Right ventricle myocardium inferior (tissue), 1 donor: ENCODE measurements at regions not wholly inside any gene's neighbourhood (a gene's known extent, or its start where the extent isn't known, plus 50 kb on each side); places are given as distances from the start of the nearest gene placed in this dataset.
"Not testable (repeated sequence)": the region's sequence is repeated elsewhere in the genome, so short reads cannot be mapped to it uniquely, and the experiment has no call there.

Experiments
- ATAC-seq: fragments of 200-7000 bp; cut with Tn5 transposase; one replicate; pipeline ENCODE4 v1.9.1; 2020; ENCODE audit warnings: mild to moderate bottlenecking, moderate library complexity
- DNase-seq: peaks from one replicate; pipeline ENCODE4 v3.0.0; 2021; ENCODE audit errors: missing footprints
- intact Hi-C: fragments of 100-400 bp; cut with DNase I; formaldehyde crosslinking; loops from one replicate; pipeline ENCODE4 v1.11.0; 2022
- donor health status: DM: no; HTN: yes; CAD: no; lungs with severe emphysema.

DNA sequence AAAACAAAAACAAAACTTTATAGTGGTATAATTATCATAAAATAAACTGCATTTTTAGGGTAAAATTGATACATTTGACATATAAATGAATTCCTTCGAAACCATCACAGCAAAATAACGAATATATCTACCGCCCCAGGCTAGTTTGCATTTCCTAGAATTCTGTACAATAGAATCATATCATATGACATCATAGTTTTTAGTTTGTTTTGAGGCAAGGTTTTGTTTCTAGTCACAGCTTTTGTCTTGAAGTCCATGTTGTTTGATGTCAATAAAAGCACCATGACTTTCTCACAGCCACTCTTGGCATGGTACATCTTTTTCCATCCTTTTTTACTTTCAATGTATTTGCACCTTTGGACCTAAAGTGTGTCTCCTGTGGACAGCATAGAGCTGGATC, 102.9 kb downstream of the FOXL3 start:
- ATAC-seq (no peak), DNase-seq (peak; percentile 5)
- intact Hi-C loops, result no loop called here

DNA sequence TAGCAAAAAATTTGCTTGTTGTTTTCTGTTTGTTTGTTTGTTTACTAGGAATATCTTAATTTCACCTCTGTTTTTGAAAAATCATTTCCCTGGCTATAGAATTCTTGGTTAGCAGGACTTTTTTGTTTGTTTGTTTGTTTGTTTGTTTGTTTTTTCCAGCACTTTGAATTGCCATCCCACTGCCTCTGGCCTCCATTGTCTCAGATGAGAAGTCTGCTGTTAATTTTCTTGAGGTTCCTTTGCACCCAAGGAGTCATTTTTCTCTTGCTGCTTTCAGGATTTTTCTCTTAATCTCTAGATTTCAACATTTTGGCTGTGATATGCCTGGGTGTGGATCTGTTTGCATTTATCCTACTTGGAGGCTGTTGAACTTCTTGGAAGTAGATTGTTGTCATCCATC, 105.7 kb downstream of the FOXL3 start:
- intact Hi-C loops, result no loop called here
- DNase-seq (no peak), ATAC-seq (no peak)

DNA sequence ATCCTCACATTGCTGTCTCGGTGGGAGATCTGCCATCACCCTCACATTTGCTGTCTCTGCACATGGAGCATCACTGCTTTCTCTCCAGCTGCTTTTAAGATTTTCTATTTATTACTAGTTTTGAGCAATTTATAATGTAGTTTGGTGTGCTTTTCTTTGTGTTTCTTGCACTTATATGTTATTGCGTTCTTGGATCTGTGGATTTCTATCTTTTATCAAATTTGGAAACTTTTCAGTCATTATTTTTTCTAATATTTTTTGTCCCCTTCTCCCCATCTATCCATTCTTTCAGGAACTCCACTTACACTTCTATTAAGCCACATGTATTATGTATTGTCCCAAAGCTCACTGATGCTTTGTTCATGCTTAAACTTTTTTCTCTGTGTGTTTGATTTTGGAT, 108.9 kb downstream of the FOXL3 start:
- intact Hi-C loops, result no loop called here
- DNase-seq (no peak), ATAC-seq (no peak)

DNA sequence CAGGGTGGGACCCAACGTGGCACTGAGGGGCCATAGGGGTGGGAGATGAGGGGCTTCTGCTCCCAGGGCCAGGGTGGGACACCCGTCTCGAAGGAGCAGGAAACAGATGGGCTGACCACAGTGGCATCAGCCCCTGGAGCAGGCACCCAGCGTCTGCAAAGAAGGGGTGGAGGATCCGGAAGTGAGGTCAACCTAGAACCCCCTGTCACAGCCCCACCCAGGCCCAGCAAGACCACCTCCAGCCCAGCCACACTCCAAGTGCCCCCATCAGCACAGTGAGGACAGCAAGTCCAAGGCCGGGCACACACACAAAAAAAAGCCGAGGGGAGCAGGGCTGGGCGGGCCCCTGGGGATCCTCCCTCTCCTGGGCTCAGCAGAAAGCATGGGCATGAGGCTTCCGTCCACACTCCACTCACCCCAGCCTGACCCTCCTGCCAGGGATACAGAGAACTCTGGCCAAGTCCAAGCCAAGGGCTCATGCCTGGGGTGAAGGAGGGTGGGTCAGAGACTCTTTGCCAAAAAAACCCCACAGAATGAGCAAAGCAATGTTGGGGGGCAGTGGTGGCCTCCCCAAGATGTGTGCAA, 111.0 kb downstream of the FOXL3 start:
- ATAC-seq (no peak), DNase-seq (peak; percentile 27)
- intact Hi-C loops, result no loop called here

DNA sequence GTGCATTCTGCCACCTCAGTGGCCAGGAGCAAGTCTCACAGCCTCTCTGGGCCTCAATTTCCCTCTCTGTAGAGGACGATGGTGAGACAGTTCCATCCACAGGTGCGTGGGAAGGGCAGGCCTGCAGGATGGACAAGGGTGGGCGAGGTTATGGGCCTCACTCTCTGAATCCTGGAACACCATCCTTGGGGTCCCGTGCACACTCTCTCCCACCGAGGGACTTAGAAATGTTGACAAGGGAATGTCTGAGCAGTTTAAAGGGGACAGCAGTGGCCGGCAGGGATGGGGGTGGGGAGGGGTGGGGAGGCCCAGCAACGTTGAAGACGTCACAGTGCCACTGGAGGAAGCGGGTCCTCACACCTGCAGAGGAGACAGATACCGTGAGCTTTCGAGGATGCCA, 111.5 kb downstream of the FOXL3 start:
- DNase-seq (peak; percentile 22), ATAC-seq (no peak)
- intact Hi-C loops, result no loop called here

DNA sequence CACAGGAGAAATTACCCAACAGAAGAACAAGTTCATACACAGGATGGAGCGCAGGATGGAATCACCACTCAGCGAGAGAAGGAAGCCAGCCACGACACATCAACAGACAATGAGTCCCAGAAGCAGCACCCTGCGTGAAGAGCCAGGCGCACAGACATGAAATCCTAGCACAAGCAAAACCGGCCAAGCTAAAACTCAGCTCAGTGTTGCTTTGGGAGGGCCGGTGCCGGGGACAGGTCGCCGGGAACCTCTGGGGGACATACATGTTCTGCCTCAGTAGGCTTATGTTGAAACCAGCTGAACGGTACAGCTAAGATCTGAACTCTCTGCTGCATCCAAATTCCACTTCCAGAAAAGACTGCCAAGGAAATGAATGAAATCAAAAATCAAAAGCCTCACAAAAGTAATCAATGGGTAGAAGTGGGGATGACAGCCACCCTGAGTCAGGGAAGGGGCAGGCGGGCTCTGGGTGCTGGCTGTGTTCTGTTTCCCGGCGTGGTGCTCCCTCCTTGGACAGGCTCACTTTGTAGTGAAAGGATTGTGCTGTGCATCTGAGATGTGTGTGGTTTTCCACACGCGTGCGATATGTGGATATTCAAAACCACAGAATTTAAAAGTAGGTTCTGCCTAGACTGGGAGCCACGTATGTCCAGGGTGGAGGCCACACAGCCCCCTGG, 114.7 kb downstream of the PDGFA start:
- DNase-seq, result peak; percentile 40
- intact Hi-C loops, result no loop called here
- no peak for ATAC-seq

DNA sequence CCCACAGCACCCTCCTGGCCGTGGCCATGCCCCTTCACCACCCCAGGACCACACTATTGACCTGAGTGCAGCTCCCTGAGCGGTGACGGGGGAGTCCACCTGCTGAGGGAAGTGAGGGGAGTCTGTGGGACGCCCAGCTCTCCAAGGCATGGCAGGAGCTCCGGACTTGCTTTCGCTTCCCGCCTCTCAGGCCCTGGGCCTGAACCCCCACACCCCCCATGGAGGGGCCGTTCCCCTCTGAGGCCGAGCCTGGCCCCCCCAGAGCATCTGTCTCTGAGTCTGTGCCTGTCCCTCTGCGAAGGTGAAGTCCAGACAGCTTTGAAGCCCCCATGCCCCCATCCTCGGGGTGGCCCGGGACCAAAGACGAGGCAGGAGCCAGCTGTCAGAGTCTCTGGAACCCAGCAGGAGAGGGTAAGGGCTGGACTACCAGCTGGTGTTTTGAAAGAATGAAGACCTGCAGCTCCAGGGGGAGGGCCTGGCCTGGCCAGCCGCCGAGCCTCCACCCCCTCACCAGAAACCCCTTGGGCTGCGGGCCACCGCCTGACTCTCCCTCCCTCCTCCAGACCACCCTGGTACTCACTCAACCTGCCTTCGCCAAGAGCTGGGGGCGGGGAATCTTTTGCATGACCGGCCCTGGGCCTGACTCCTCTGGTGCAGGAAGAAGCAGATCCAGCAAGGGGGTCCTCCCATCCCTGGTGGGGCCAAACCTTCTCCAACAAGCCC, 114.0 kb downstream of the PDGFA start:
- intact Hi-C loops, result no loop called here
- ATAC-seq, result no peak

DNA sequence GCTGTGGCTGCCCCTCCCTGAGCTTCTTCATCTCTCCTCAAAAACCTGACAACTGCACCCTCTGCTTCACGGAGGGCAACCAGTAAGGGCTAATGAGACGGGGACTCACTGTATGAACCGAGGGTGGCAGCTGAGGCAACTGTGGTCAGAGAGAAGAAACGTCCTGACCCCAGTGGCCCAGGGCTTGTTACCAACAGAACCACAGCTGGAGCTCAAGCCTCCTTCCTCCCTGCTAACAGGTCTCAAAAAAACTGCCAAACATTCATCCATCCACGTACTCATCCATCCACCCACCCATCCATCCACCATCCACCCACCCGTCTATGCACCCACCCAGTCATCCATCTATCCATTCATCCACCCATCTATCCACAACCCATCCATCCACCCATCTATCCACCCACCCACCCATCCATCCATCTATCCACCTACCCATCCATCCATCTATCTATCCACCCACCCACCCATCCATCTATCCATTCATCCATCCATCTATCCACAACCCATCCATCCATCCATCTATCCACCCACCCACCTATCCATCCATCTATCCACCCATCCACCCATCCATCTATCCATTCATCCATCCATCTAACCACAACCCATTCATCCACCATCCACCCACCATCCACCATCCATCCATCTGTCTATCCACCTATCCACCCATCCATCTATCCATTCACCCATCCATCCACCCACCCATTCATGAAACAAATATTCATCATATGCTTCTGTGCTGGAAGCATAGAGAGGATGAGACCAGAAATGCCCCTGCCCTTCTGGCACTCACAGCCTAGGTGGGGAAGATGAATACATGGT, 111.7 kb downstream of the PDGFA start:
- ATAC-seq (no peak), DNase-seq (peak; percentile 27)
- intact Hi-C loops, result no loop called here

More for the DNA sequence above, 114.0 kb downstream of the PDGFA start:
- peak; percentile 34 for DNase-seq

DNA sequence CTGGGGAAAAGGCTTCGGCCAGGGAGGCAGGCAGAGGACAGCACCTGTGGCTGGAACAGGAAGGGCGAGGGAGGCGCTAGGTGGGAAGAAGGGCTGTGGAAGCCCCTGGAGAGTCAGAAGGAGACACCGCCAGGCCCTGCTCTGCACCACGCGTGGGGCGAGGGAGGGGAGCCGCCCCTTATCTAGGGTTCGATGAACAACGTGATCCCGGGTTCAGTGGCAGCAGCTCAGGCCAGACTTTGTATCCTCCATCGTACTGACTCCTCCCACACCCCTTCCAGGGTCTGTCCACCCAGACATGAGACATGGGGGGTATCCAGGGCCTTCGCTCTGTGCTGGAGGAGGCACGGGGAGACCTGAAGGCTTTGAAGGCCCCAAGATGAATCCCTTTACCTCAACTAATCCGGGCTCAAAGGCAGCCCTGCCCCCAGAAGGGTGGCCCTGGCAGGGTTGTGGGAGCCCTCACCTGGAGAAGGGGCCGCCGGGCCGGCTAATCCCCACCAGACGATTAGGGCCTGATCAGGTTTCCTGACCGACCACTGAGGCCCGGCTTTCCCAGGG, 110.8 kb downstream of the PDGFA start:
- no peak for ATAC-seq
- intact Hi-C loops, result no loop called here
- peak; percentile 23 for DNase-seq

DNA sequence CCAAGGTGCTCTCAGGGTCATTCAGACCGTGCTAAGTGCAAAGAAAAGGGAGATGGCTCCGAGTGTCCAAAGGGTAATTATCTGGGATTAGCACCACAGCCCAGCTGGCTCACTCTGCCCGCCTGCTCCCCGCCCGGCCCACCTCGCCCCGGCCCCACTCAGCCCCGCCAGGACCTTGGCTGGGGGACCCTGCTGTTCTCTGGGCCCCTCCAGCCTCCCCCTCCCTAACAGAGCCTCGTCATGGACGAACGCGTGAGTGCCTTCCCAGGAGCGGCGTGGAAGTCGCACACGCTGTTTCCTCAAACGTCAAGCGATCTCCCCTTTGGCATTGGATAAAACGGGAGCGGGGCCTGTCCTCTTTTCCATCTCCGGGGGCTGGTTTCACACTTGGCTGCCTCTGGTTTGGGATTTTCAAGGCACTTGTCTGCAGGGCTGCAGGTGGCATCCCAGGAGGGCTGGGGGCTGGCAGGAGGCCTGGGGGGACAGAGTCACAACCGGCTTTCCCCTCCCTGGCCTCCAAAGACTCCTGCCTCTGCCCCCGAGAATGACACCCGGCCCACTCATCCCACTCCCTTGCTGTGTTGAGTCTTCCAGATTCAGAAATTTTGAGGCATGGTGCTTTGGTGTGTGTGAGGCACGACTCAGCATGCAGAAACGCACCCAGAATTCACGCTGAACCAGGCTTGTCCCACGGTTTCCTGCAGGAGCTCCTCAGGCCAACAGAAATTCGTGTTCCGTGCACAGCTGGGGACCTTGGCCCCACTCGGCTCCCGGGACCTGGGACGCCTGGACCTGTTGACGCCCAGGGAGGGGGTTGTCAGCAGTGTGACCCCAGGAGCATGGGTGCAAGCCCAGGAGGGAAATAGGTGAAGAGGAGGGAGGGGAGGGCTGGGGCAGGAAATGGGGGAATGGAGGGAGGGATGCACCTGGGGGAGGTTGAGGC, 110.0 kb downstream of the PDGFA start:
- intact Hi-C loops, result no loop called here
- peak; percentile 14 for DNase-seq
- ATAC-seq, result no peak

DNA sequence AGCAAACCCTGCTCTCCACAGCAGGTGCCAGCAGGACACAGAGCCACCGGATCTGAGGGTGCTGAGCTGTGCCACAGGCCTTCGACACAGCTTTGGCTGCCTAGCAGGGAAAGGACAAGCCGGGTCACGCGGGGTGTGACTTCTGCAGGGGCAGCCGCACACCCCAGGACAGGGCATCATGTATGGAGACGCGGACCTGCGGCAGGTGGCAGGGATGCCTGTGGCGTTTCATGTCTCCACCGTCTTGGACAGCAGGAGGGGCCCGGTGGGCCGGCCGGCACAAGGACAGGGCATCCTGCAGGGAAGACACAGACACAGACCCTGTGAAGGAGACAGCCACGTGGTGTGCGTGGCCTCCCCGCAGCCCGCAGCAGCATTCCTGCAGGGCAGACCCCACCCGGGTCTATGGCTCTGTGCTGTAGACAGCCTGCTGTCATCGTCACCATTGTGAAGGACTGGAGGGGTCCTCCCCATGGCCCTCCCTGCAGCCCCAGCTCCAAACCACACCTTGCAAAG, 109.2 kb downstream of the PDGFA start:
- no peak for ATAC-seq
- intact Hi-C loops, result no loop called here
- peak; percentile 40 for DNase-seq

DNA sequence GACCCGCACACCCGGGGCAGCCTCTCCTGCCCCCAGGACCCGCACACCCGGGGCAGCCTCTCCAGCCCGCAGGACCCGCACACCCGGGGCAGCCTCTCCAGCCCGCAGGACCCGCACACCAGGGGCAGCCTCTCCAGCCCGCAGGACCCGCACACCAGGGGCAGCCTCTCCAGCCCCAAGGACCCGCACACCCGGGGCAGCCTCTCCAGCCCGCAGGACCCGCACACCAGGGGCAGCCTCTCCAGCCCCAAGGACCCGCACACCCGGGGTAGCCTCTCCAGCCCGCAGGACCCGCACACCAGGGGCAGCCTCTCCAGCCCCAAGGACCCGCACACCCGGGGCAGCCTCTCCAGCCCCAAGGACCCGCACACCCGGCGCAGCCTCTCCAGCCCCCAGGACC, 108.5 kb downstream of the PDGFA start:
- intact Hi-C loops, ATAC-seq: not testable (repeated sequence)
- DNase-seq, result peak; percentile 28

DNA sequence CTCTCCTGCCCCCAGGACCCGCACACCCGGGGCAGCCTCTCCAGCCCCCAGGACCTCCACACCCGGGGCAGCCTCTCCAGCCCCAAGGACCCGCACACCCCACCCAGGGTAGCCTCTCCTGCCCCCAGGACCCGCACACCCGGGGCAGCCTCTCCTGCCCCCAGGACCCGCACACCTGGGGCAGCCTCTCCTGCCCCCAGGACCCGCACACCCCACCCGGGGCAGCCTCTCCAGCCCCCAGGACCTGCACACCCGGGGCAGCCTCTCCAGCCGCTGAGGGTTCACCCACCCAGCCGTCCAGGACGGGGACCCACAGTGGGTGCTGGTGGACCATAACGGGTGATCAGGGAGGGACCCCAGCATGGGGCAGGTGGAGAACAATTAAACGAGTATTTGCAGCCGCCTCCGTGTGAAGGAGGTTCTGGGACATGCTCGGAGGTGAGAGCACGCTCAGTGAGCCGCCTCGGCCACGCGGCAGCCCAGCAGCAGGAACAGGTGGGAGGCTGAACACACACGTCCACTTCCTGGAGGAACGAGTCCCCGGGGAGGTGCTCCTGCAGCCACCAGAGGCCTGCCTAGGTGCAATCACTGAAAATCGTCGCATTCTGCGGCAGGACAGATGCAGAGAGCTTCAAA, 107.9 kb downstream of the PDGFA start:
- intact Hi-C loops, result no loop called here
- ATAC-seq (no peak), DNase-seq (no peak)

DNA sequence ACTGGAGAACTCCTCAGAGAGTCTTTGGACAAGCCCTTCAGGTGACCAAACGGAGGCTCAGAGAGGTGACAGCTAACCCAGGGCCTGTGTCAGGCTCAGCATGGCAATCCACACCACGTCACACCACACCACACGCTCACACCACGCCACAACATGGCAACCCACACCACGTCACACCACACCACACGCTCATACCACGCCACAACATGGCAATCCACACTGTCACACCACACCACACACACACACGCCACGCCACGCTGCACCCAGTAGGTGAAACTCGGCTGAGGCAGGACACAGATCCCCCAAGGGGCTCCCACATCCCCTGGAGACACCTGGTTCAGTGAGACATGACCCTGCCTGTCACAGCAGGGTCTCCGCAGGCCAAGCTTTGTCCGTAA, 107.3 kb downstream of the PDGFA start:
- intact Hi-C loops, result no loop called here
- DNase-seq (peak; percentile 50), ATAC-seq (no peak)

DNA sequence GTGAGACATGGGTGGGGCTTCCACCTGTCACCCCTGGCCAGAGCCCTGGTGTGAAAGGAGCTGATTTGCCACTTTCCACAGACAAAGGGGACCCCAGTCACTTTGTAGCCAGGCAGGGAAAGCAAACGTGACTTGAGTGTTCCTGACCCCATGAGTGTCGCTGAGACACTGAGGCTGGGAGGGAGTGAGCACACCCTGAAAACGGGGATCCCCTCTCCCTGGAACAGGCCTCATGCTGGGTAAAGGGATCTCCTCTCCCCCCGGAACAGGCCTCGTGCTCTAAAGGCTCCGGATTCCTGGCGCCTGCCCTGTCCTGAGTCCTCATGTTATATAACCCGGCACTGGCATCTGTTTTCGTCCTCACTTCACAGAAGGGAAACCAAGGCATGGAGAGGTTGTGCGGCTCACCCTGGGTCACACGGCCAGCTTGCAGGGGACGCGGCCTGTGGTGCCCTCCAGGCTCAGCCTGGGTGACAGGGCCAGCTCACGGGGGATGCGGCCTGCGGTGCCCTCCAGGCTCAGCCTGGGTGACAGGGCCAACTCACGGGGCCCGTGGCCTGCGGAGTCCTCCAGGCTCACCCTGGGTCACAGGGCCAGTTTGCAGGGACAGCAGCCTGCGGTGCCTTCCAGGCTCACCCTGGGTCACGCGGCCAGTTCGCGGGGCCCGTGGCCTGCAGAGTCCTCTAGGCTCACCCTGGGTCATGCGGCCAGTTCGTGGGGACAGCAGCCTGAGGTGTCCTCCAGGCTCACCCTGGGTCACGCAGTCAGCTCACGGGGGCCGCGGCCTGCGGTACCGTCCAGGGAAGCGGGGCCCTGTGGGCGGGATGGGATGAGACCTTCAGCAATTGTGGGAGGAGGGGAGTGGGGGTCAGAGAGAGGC, 104.7 kb downstream of the PDGFA start:
- peak; percentile 32 for DNase-seq

More for the DNA sequence above, 104.7 kb downstream of the PDGFA start:
- intact Hi-C loops, result no loop called here
- ATAC-seq, result peak; percentile 20
